ENCODE measurements at regions not wholly inside any gene's neighbourhood (a gene's known extent, or its start where the extent isn't known, plus 50 kb on each side); places are given as distances from the start of the nearest gene placed in this dataset.
"Not testable (repeated sequence)": the region's sequence is repeated elsewhere in the genome, so short reads cannot be mapped to it uniquely, and the experiment has no call there.

GRCh38 chr3:14037211-14037610 lies 87.5 kb downstream of the CHCHD4 start:
- H3K4me3 ChIP-seq = no peak overlapping the region
- TF ChIP-seq POLR2AphosphoS5 (IDR thresholded peaks at IDR 0.05) (no peak), POLR2A (IDR thresholded peaks at IDR 0.05) (no peak), CTCF (IDR thresholded peaks at IDR 0.05) (no peak)
- intact Hi-C loops (cut with DNase I) = no loop called here
- H3K27me3 ChIP-seq (replicated peaks; ENCODE audit: insufficient read depth) = no peaks in the 10 kb centered on the region
- no peak for DNase-seq (ENCODE audit: low spot score)
- H3K9me3 ChIP-seq = no peaks in the 10 kb centered on the region
- WGBS = 95% methylated on average over 22 of the region's 22 CpGs
- no peaks in the 10 kb centered on the region for H3K4me1 ChIP-seq (replicated peaks)
- H3K27ac ChIP-seq = no peak overlapping the region
- no peaks in the 10 kb centered on the region for H3K36me3 ChIP-seq

GRCh38 chr3:14033023-14033422 lies 91.6 kb downstream of the CHCHD4 start:
- H3K4me1 ChIP-seq (replicated peaks) = no peaks in the 10 kb centered on the region
- no peaks in the 10 kb centered on the region for H3K9me3 ChIP-seq
- intact Hi-C loops (cut with DNase I) = no loop called here
- no peaks in the 10 kb centered on the region for H3K36me3 ChIP-seq
- TF ChIP-seq POLR2AphosphoS5 (IDR thresholded peaks at IDR 0.05) = no peak
- no peak for TF ChIP-seq POLR2A (IDR thresholded peaks at IDR 0.05)
- TF ChIP-seq CTCF (IDR thresholded peaks at IDR 0.05) = no peak
- no peaks in the 10 kb centered on the region for H3K27me3 ChIP-seq (replicated peaks; ENCODE audit: insufficient read depth)
- H3K4me3 ChIP-seq = no peak overlapping the region
- DNase-seq (ENCODE audit: low spot score) = no peak
- WGBS = 59% methylated on average over 1 of the region's 1 CpG
- H3K27ac ChIP-seq = no peak overlapping the region

- Histone ChIP-seq H3K4me1 (replicated peaks) (no peaks in the 10 kb centered on the region), H3K27ac (no peak overlapping the region), H3K27me3 (replicated peaks; ENCODE audit: insufficient read depth) (no peaks in the 10 kb centered on the region), H3K4me3 (no peak overlapping the region), H3K36me3 (no peaks in the 10 kb centered on the region), H3K9me3 (no peaks in the 10 kb centered on the region)
- no peak for DNase-seq (ENCODE audit: low spot score)
- 90% methylated on average over 3 of the region's 3 CpGs for WGBS
- TF ChIP-seq POLR2AphosphoS5 (IDR thresholded peaks at IDR 0.05) (no peak), CTCF (IDR thresholded peaks at IDR 0.05) (no peak), POLR2A (IDR thresholded peaks at IDR 0.05) (no peak)
- intact Hi-C loops (cut with DNase I) = no loop called here
Measured at GRCh38 chr3:14031271-14031670, 93.4 kb downstream of the CHCHD4 start.

GRCh38 chr3:14029390-14029995 lies 95.2 kb downstream of the CHCHD4 start:
- DNase-seq (ENCODE audit: low spot score); H3K36me3 ChIP-seq; H3K27me3 ChIP-seq (replicated peaks; ENCODE audit: insufficient read depth); H3K9me3 ChIP-seq; H3K27ac ChIP-seq; H3K4me3 ChIP-seq; H3K4me1 ChIP-seq (replicated peaks); intact Hi-C loops (cut with DNase I): not testable (repeated sequence)
- WGBS = 98% methylated on average over 14 of the region's 20 CpGs

- H3K27me3 ChIP-seq (replicated peaks; ENCODE audit: insufficient read depth); H3K36me3 ChIP-seq; intact Hi-C loops (cut with DNase I); DNase-seq (ENCODE audit: low spot score); H3K27ac ChIP-seq; H3K4me3 ChIP-seq; H3K4me1 ChIP-seq (replicated peaks); H3K9me3 ChIP-seq: not testable (repeated sequence)
- 98% methylated on average over 9 of the region's 9 CpGs for WGBS
Measured at GRCh38 chr3:14028122-14028521, 96.5 kb downstream of the CHCHD4 start.

DNA sequence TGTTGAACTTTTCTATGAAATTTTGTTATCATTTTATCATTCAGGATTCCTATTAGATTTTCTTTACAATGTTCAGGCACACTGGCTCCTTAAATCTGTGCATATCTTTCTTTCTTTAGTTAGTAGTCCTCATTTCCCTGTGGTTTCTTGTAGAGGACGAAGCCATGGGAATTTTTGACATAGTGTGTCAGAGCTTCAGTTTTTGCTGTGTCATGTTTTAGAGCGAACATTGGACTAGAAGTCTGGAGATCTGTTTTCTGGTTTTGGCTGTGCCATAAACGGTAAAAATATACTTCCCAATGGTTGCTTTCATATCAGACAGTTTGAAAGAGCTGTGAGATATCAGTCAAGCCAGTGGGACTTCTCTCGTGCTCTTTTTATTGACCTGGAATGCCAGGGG lies 105.2 kb downstream of the CHCHD4 start:
- Histone ChIP-seq H3K4me1 (replicated peaks) (no peaks in the 10 kb centered on the region), H3K9me3 (no peaks in the 10 kb centered on the region), H3K27ac (no peak overlapping the region), H3K4me3 (no peak overlapping the region), H3K27me3 (replicated peaks; ENCODE audit: insufficient read depth) (no peaks in the 10 kb centered on the region), H3K36me3 (no peaks in the 10 kb centered on the region)
- intact Hi-C loops (cut with DNase I) = no loop called here
- DNase-seq (ENCODE audit: low spot score) = no peak
- TF ChIP-seq POLR2AphosphoS5 (IDR thresholded peaks at IDR 0.05) = no peak
- no peak for TF ChIP-seq CTCF (IDR thresholded peaks at IDR 0.05)
- no peak for TF ChIP-seq POLR2A (IDR thresholded peaks at IDR 0.05)
- WGBS = 75% methylated on average over 4 of the region's 4 CpGs
